HEK293T (cell line): ENCODE measurements at regions not wholly inside any gene's neighbourhood (a gene's known extent, or its start where the extent isn't known, plus 50 kb on each side); places are given as distances from the start of the nearest gene placed in this dataset.

Source experiments
- BHLHE40 ChIP-seq: fragments of 450-650 bp; IDR thresholded peaks from 2 replicates; pipeline ENCODE4 v1.6.1; 2016; ENCODE audit warnings: mild to moderate bottlenecking, moderate library complexity, borderline replicate concordance
- ELF4 ChIP-seq: fragments of 450-650 bp; IDR thresholded peaks from 2 replicates; pipeline ENCODE4 v1.6.1; 2017; ENCODE audit warnings: antibody characterized with exemption
- FOXK2 ChIP-seq: fragments of 450-650 bp; IDR thresholded peaks from 2 replicates; pipeline ENCODE4 v1.6.1; 2016; ENCODE audit warnings: mild to moderate bottlenecking
- L3MBTL2 ChIP-seq: fragments of 450-650 bp; conservative IDR thresholded peaks from 2 replicates; pipeline ENCODE4 v1.6.1; 2016; ENCODE audit warnings: mild to moderate bottlenecking
- LEF1 ChIP-seq: fragments of 450-650 bp; IDR thresholded peaks from 2 replicates; pipeline ENCODE4 v1.6.1; 2017; ENCODE audit warnings: mild to moderate bottlenecking, borderline replicate concordance
- SUZ12 ChIP-seq: fragments of 450-650 bp; IDR thresholded peaks from 2 replicates; pipeline ENCODE4 v1.6.1; 2016; ENCODE audit warnings: mild to moderate bottlenecking
- ZNF384 ChIP-seq: fragments of 450-650 bp; IDR thresholded peaks from 2 replicates; pipeline ENCODE4 v1.6.1; 2016
- TF ChIP-seq, protein P1 (sequence below): fragments of 450-650 bp; IDR thresholded peaks from 2 replicates; pipeline ENCODE4 v1.6.1; 2016

DNA sequence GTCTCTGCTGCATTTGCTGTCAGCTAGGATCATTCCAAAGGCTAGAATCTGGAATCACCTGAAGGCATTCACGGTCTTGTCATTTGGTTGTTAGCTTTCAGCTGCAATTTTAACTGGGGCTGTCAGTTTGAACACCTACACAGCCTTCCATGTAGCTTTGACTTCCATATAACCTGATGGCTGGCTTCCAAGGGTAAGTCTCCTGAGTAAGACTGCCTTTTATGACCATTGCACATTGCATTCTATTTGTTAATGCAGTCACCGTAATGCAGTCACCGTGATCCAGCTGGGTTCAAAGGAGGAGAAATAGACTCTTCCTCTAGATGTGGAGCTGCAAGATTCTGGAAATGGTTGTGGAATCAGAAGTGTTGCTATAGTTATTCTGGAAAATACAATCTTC, 1284.2 kb downstream of the ADGRL3 start:
- TF ChIP-seq BHLHE40 (no peak), FOXK2 (no peak), L3MBTL2 (no peak), SUZ12 (no peak), ZNF384 (no peak), LEF1 (no peak), ELF4 (no peak)
- TF ChIP-seq, protein P1, sequence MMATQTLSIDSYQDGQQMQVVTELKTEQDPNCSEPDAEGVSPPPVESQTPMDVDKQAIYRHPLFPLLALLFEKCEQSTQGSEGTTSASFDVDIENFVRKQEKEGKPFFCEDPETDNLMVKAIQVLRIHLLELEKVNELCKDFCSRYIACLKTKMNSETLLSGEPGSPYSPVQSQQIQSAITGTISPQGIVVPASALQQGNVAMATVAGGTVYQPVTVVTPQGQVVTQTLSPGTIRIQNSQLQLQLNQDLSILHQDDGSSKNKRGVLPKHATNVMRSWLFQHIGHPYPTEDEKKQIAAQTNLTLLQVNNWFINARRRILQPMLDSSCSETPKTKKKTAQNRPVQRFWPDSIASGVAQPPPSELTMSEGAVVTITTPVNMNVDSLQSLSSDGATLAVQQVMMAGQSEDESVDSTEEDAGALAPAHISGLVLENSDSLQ = no peak
